HCT116 (cell line): ENCODE measurements at regions not wholly inside any gene's neighbourhood (a gene's known extent, or its start where the extent isn't known, plus 50 kb on each side); places are given as distances from the start of the nearest gene placed in this dataset.

Experiments used
- ATAC-seq: fragments of 200-7000 bp; cut with Tn5 transposase; 2 replicates; pipeline ENCODE4 v1.9.1; 2020; ENCODE audit warnings: mild to moderate bottlenecking, moderate library complexity
- BruUV-seq: library from RNA; stranded (reverse); fragments of 400-500 nt; replicated peaks from 2 replicates; lab custom pipeline; 2021; lab: Mats Ljungman, UMichigan
- CTCF ChIA-PET: fragments of 300-600 bp; sonication (Branson Sonifier 250); formaldehyde crosslinking; loops from one replicate; lab custom pipeline; 2021; ENCODE audit warnings: antibody characterized with exemption; lab: Charles Lee
- POLR2A ChIA-PET: fragments of 300-600, 350-600 bp; sonication (Branson Sonifier 250); formaldehyde crosslinking; loops from one replicate; lab custom pipeline; 2021; ENCODE audit warnings: antibody characterized with exemption; lab: Charles Lee
- RAD21 ChIA-PET, 2 experiments: fragments of 300-600 bp; sonication (Branson Sonifier 250); formaldehyde crosslinking; loops; one replicate each; lab custom pipeline; 2023; ENCODE audit warnings: low total read pairs in 2 of 2; ENCODE audit not compliant: uncharacterized antibody in 2 of 2, unreplicated experiment in 2 of 2, low non-redundant PET in 1 of 2; lab: Charles Lee
- DNase-seq: peaks from one replicate; pipeline ENCODE4 v3.0.0-alpha.2; 2010; ENCODE audit warnings: low read depth, low spot score
- H2AFZ ChIP-seq: fragments of 200-600 bp; shearing (Covaris generic), sonication (generic); 2 replicates; pipeline ENCODE4 v1.6.1; 2017; ENCODE audit warnings: low read depth, mixed run types, mixed read lengths, antibody characterized with exemption, low read length; ENCODE audit not compliant: poor library complexity, severe bottlenecking
- H3K27ac ChIP-seq: 2 replicates; pipeline ENCODE4 v1.5.1; 2012; ENCODE audit warnings: low read depth, low read length
- H3K27me3 ChIP-seq: fragments of 200-600 bp; sonication (generic); 2 replicates; pipeline ENCODE4 v1.6.1; 2016; ENCODE audit warnings: mixed run types, low read length, mixed read lengths; ENCODE audit not compliant: insufficient read depth
- H3K36me3 ChIP-seq, 2 experiments: fragments of 200-500 bp in 1 of 2; fragments of 200-600 bp in 1 of 2; sonication (Bioruptor generic) in 1 of 2; sonication (generic) in 1 of 2; 2 replicates each; pipeline versions ENCODE4 v1.5.1 to v1.6.1; 2014 to 2016; ENCODE audit warnings: low read length in 2 of 2, inconsistent platforms in 1 of 2, mixed read lengths in 1 of 2, mixed run types in 1 of 2; ENCODE audit not compliant: insufficient read depth in 2 of 2, control insufficient read depth in 1 of 2
- H3K4me1 ChIP-seq, 2 experiments: fragments of 200-600 bp in 1 of 2; sonication (generic) in 1 of 2; 2 replicates each; pipeline versions ENCODE4 v1.5.1 to v1.6.1; 2012 to 2017; ENCODE audit warnings: low read length in 2 of 2, inconsistent platforms in 1 of 2, mild to moderate bottlenecking in 1 of 2, mixed read lengths in 1 of 2, mixed run types in 1 of 2, moderate library complexity in 1 of 2; ENCODE audit not compliant: insufficient read depth in 2 of 2, control insufficient read depth in 1 of 2
- H3K4me2 ChIP-seq: fragments of 200-600 bp; sonication (generic); 2 replicates; pipeline ENCODE4 v1.6.1; 2017; ENCODE audit warnings: mixed run types, low read length, mixed read lengths
- H3K4me3 ChIP-seq, 2 experiments: fragments of 200-600 bp in 1 of 2; sonication (generic) in 1 of 2; replicated peaks in 1 of 2; 2 replicates each; pipeline ENCODE4 v1.5.1; 2011 to 2016; ENCODE audit warnings: low read length in 2 of 2, control low read depth in 1 of 2, low read depth in 1 of 2, mild to moderate bottlenecking in 1 of 2, mixed read lengths in 1 of 2, mixed run types in 1 of 2
- H3K79me2 ChIP-seq: fragments of 200-600 bp; sonication (generic); 2 replicates; pipeline ENCODE4 v1.6.1; 2017; ENCODE audit warnings: mild to moderate bottlenecking, mixed run types, low read length, moderate library complexity, mixed read lengths; ENCODE audit not compliant: insufficient read depth
- H3K9ac ChIP-seq: fragments of 200-600 bp; sonication (generic); 2 replicates; pipeline ENCODE4 v1.6.1; 2016; ENCODE audit warnings: low read length, mixed read lengths
- H3K9me2 ChIP-seq: fragments of 200-600 bp; sonication (generic), shearing (Covaris generic); 2 replicates; pipeline ENCODE4 v1.6.1; 2017; ENCODE audit warnings: mixed run types, mild to moderate bottlenecking, moderate library complexity; ENCODE audit not compliant: insufficient read depth
- H3K9me3 ChIP-seq, 2 experiments: fragments of 200-500 bp in 1 of 2; fragments of 200-600 bp in 1 of 2; sonication (Bioruptor generic) in 1 of 2; sonication (generic) in 1 of 2; 2 replicates each; pipeline ENCODE4 v1.6.1; 2014 to 2017; ENCODE audit warnings: low read length in 2 of 2, mixed read lengths in 2 of 2, inconsistent platforms in 1 of 2, low read depth in 1 of 2, mild to moderate bottlenecking in 1 of 2, mixed run types in 1 of 2, moderate library complexity in 1 of 2; ENCODE audit not compliant: control insufficient read depth in 1 of 2, insufficient read depth in 1 of 2
- H4K20me1 ChIP-seq: fragments of 200-600 bp; sonication (generic), shearing (Covaris generic); 2 replicates; pipeline ENCODE4 v1.6.1; 2017; ENCODE audit warnings: mixed run types, mild to moderate bottlenecking, moderate library complexity; ENCODE audit not compliant: insufficient read depth
- CEBPB ChIP-seq: IDR thresholded peaks from 2 replicates; pipeline ENCODE4 v1.6.1; 2012; ENCODE audit warnings: low read depth
- FOSL1 ChIP-seq: IDR thresholded peaks from 2 replicates; pipeline ENCODE4 v1.6.1; 2012; ENCODE audit warnings: low read depth
- JUND ChIP-seq: IDR thresholded peaks from 2 replicates; pipeline ENCODE4 v1.6.1; 2012
- POLR2AphosphoS5 ChIP-seq: IDR thresholded peaks from 2 replicates; pipeline ENCODE4 v1.6.1; 2011; ENCODE audit warnings: mild to moderate bottlenecking, low read depth, low read length, moderate library complexity
- REST ChIP-seq: IDR thresholded peaks from 2 replicates; pipeline ENCODE4 v1.6.1; 2012; ENCODE audit warnings: low read depth
- TCF7L2 ChIP-seq: IDR thresholded peaks from 2 replicates; pipeline ENCODE4 v1.7.0; 2011; ENCODE audit warnings: borderline replicate concordance, inconsistent platforms; ENCODE audit not compliant: insufficient read depth, insufficient read length; ENCODE audit errors: extremely low read depth
- YY1 ChIP-seq: IDR thresholded peaks from 2 replicates; pipeline ENCODE4 v1.6.1; 2011; ENCODE audit warnings: low read length, low read depth, moderate library complexity, mild to moderate bottlenecking; ENCODE audit not compliant: insufficient replicate concordance; ENCODE audit errors: extremely low read depth
- ZNF274 ChIP-seq: fragments of 200-500 bp; sonication (Bioruptor generic); IDR thresholded peaks from 2 replicates; pipeline ENCODE4 v1.6.1; 2014; ENCODE audit warnings: mild to moderate bottlenecking, low read depth, low read length, inconsistent platforms
- intact Hi-C: fragments of 100-400 bp; cut with micrococcal nuclease; formaldehyde crosslinking; loops from 2 replicates; pipeline ENCODE4 v1.10.0; 2022
- TF ChIP-seq, protein P1 (sequence below): IDR thresholded peaks from 2 replicates; pipeline ENCODE4 v1.6.1; 2012

- ATAC-seq (no peak), DNase-seq (no peak)
- no peaks in the 10 kb centered on the region for H3K9me2 ChIP-seq
- H2AFZ ChIP-seq: no peak overlapping the region
- H4K20me1 ChIP-seq: no peaks in the 10 kb centered on the region
- H3K79me2 ChIP-seq: no peaks in the 10 kb centered on the region
- H3K27ac ChIP-seq: no peak overlapping the region
- H3K4me1 ChIP-seq: no peaks in the 10 kb centered on the region
- CTCF ChIA-PET: no interaction called here
- TF ChIP-seq TCF7L2: no peak
- TF ChIP-seq POLR2AphosphoS5: no peak
- TF ChIP-seq YY1: no peak
- TF ChIP-seq REST: no peak
- TF ChIP-seq FOSL1: no peak
- TF ChIP-seq ZNF274: no peak
- TF ChIP-seq, protein P1, sequence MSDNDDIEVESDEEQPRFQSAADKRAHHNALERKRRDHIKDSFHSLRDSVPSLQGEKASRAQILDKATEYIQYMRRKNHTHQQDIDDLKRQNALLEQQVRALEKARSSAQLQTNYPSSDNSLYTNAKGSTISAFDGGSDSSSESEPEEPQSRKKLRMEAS: no peak
- no peak for TF ChIP-seq JUND
- no peak for TF ChIP-seq CEBPB
- intact Hi-C loops: no loop called here
- POLR2A ChIA-PET: no interaction called here
- BruUV-seq: no TSS peak
- no peaks in the 10 kb centered on the region for H3K9me3 ChIP-seq
- no peak overlapping the region for H3K4me3 ChIP-seq
- RAD21 ChIA-PET: no interaction called here
- H3K27me3 ChIP-seq: no peaks in the 10 kb centered on the region
- H3K4me2 ChIP-seq: no peak overlapping the region
- H3K9ac ChIP-seq: no peak overlapping the region
- no peaks in the 10 kb centered on the region for H3K36me3 ChIP-seq
Observed at GRCh38 chr5:98631311-98632054, 142.0 kb upstream of the RGMB start.
